ENCODE measurements at regions not wholly inside any gene's neighbourhood (a gene's known extent, or its start where the extent isn't known, plus 50 kb on each side); places are given as distances from the start of the nearest gene placed in this dataset.

DNA sequence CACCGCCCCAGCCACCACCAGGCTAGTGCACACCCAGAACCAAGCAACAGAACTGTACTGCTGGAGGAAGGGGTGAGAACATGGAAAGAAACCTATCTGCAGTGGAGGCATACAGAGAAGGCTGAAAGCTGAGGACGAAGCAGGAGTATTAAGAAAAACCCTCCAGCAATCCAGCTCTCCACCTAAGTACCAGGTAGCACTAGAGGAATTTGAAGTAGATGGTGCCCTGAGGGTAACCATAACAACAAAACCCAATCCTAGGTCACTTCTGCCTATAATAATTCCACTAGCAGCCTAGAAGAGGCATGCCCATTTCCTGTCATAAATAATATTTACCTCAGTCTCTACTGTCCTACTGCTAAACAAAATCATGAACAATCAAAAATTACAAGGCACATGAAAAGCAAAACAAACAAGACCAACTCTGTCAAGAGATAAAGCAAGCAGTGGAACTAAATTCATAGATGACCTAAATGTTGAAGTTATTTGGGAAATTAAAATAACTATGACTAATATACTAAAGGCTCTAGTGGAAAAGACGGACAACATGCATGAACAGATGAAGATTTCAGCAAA, 51.1 kb downstream of the HYCC1 start:
- no peak for DNase-seq (ENCODE audit: extremely low read depth in 1 of 11, low read depth in 9 of 11, low spot score in 4 of 11)

DNA sequence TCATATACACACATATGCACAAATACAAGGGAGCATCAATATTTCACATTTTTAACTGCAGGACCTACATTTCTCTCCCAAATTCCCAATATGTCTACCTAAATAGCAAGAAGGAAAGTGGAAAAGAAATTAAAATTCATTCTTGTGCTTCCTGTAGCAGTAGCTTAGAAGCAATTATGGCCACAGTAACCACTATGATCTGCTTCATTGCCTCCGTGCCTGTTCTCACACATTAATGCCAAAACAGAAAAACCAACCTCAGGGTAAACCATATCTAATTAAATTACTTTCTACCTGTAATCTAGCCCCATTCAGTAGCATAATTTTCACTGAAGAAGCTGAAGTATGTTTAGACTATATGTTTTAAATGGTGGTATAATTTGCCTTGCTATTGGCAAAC, 55.2 kb downstream of the HYCC1 start:
- DNase-seq (ENCODE audit: extremely low read depth in 1 of 11, low read depth in 9 of 11, low spot score in 4 of 11), result no peak

GRCh38 chr7:22954251-22954650, 59.7 kb downstream of the HYCC1 start:
- DNase-seq (ENCODE audit: extremely low read depth in 1 of 11, low read depth in 9 of 11, low spot score in 4 of 11), result no peak

- no peak for DNase-seq (ENCODE audit: extremely low read depth in 1 of 11, low read depth in 9 of 11, low spot score in 4 of 11)
These were observed 61.5 kb downstream of the HYCC1 start for GRCh38 chr7:22952306-22953015.

DNA sequence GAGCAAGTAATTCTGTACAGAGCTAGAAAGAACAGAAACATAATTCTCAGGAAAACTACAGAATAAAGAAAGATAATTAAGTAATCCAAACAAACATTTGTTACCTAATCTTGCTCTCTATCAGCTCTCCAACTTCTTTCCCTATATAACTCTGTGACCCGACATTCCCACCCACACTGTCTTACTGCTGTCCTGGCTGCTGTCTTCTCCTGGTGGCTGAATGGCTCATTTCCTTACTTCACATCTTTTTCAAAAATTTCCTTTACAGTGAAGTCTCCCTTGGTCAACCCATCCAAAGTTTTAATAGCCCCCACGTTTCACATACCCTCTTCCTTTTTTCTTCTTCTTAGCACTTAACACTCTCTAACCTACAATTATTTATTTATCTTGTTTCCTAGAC, 64.0 kb downstream of the HYCC1 start:
- no peak for DNase-seq (ENCODE audit: extremely low read depth in 1 of 11, low read depth in 9 of 11, low spot score in 4 of 11)

GRCh38 chr7:22949221-22949620, 64.7 kb downstream of the HYCC1 start:
- DNase-seq (ENCODE audit: extremely low read depth in 1 of 11, low read depth in 9 of 11, low spot score in 4 of 11), result no peak

DNA sequence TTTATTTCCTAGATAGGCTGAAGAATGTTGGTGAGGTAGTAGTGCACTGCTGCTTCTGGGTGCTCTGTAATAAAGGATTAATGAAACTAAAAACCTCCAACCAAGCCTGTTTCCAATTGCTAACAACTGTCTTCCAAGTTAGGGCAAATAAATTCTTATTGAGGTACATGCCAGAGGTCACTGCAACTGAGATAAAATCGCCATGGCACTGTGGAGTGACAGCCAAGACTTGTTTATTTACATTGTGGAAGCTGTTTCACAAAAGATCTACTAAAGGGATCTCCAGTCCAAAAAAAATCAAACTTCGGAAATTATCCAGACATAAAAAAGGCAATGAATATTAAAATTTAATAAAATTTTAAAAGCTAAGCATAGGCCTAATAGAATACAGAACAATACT, 65.2 kb downstream of the HYCC1 start:
- DNase-seq (ENCODE audit: extremely low read depth in 1 of 11, low read depth in 9 of 11, low spot score in 4 of 11), result no peak

DNA sequence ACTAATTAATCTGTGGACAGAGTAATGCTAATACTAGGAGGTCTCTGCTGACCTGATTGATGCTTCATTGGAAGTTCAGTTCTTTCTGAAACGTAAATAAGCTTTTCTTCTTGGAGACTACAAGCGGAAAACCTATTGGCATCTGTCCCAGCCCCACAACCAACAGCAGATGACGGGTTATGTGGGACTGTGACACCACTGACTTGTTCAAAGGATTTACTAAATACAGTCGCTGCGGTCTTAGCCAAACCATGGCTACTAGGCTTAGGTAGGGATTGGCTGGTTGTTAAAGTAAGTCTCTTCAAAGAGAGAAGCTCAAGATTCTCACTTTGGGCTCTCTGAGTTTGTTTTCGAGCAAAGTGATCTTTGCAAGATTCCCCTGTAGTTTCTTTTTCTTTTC, 68.3 kb downstream of the HYCC1 start:
- DNase-seq (ENCODE audit: extremely low read depth in 1 of 11, low read depth in 9 of 11, low spot score in 4 of 11), result no peak

- DNase-seq (ENCODE audit: extremely low read depth in 1 of 11, low read depth in 9 of 11, low spot score in 4 of 11), result no peak
These were observed 69.4 kb downstream of the HYCC1 start for GRCh38 chr7:22944510-22944909.

GRCh38 chr7:22944022-22944421, 69.9 kb downstream of the HYCC1 start:
- peak in 1 of 11 donors; percentile 22 for DNase-seq (ENCODE audit: extremely low read depth in 1 of 11, low read depth in 9 of 11, low spot score in 4 of 11)

GRCh38 chr7:22942191-22942590, 71.7 kb downstream of the HYCC1 start:
- no peak for DNase-seq (ENCODE audit: extremely low read depth in 1 of 11, low read depth in 9 of 11, low spot score in 4 of 11)

DNA sequence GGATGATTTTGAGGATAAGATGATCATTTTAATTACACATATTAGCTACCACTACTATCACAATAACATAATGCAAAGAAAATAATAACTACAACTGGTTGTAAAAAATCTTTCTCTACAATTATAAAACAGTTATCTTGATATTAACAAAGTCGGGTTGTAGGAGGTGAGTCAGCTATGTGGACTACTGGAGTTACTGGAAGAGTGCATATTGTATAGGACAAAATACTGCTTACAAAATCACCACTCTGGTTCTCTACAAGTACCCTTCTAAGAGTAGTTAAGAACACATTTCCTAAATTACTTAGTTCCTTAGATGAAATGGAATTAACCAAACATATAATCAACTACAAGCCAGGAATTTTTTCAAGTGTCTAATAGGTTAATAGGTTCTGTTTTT, 74.1 kb downstream of the HYCC1 start:
- DNase-seq (ENCODE audit: extremely low read depth in 1 of 11, low read depth in 9 of 11, low spot score in 4 of 11), result no peak

DNA sequence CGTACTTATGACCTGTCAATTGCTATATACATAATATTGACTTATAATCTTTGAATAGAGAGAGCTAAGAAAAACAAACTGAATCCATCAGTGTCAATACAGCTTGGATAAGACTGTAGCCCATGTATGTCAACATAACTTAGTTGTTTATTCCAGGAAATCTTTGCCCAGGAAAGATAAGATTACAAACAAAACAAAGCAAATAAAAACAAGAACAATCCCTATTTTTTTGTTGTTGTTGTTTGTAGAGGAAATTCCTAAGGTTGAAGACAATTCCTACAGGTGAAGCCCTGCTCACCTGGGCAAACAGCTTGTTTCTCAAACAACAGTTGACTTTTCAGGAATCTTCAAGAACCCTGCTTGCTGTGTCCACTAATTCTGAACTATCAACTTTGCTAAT, 76.0 kb downstream of the HYCC1 start:
- no peak for DNase-seq (ENCODE audit: extremely low read depth in 1 of 11, low read depth in 9 of 11, low spot score in 4 of 11)

GRCh38 chr7:22936246-22936645, 77.7 kb downstream of the HYCC1 start:
- no peak for DNase-seq (ENCODE audit: extremely low read depth in 1 of 11, low read depth in 9 of 11, low spot score in 4 of 11)

GRCh38 chr7:22935269-22935668, 78.7 kb downstream of the HYCC1 start:
- no peak for DNase-seq (ENCODE audit: extremely low read depth in 1 of 11, low read depth in 9 of 11, low spot score in 4 of 11)

GRCh38 chr7:22934473-22935065, 79.4 kb downstream of the HYCC1 start:
- no peak for DNase-seq (ENCODE audit: extremely low read depth in 1 of 11, low read depth in 9 of 11, low spot score in 4 of 11)

- DNase-seq (ENCODE audit: extremely low read depth in 1 of 11, low read depth in 9 of 11, low spot score in 4 of 11), result no peak
These were observed 79.9 kb downstream of the HYCC1 start for GRCh38 chr7:22934023-22934422.

- no peak for DNase-seq (ENCODE audit: extremely low read depth in 1 of 11, low read depth in 9 of 11, low spot score in 4 of 11)
These were observed 81.0 kb downstream of the HYCC1 start for GRCh38 chr7:22932896-22933295.

DNA sequence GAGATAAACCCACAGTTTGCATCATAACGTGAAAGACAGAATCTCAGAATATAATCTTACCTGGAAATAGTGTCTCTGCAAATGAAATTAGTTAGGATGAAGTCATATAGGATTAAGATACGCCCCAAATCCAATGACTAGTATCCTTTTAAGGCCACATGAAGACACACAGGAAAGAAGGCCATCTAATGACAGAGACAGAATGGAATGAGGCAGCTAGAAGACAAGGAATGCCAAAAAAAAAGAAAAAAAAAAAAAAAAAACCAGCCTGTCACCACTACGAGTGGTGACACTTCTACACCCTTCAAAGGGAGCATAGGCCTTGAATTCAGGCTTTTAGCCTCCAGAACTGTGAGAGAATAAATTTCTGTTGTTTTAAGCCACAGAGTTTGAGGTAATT, 82.9 kb downstream of the HYCC1 start:
- DNase-seq (ENCODE audit: extremely low read depth in 1 of 11, low read depth in 9 of 11, low spot score in 4 of 11), result no peak

GRCh38 chr7:22922307-22922706, 91.6 kb downstream of the HYCC1 start:
- DNase-seq (ENCODE audit: extremely low read depth in 1 of 11, low read depth in 9 of 11, low spot score in 4 of 11), result no peak

Measured in renal cortex interstitium (tissue), 11 donors.